GM23248 (cell line): ENCODE measurements at regions not wholly inside any gene's neighbourhood (a gene's known extent, or its start where the extent isn't known, plus 50 kb on each side); places are given as distances from the start of the nearest gene placed in this dataset.

Experiments used
- EZH2 ChIP-seq: fragments of 200-600 bp; sonication (generic); IDR thresholded peaks from 2 replicates; pipeline ENCODE4 v1.6.1; 2018; ENCODE audit warnings: antibody characterized with exemption, mild to moderate bottlenecking; ENCODE audit not compliant: insufficient read depth, poor library complexity, severe bottlenecking
- EZH2phosphoT487 ChIP-seq: fragments of 200-600 bp; sonication (generic); IDR thresholded peaks from 2 replicates; pipeline ENCODE4 v1.6.1; 2018; ENCODE audit warnings: antibody characterized with exemption, moderate library complexity, mild to moderate bottlenecking, low read depth; ENCODE audit not compliant: insufficient read depth

- TF ChIP-seq EZH2 (no peak), EZH2phosphoT487 (no peak)
These were observed 517.1 kb upstream of the MYT1L start for GRCh38 chr2:2848198-2848597.
